ENCODE measurements at regions not wholly inside any gene's neighbourhood (a gene's known extent, or its start where the extent isn't known, plus 50 kb on each side); places are given as distances from the start of the nearest gene placed in this dataset.
"Not testable (repeated sequence)": the region's sequence is repeated elsewhere in the genome, so short reads cannot be mapped to it uniquely, and the experiment has no call there.

DNA sequence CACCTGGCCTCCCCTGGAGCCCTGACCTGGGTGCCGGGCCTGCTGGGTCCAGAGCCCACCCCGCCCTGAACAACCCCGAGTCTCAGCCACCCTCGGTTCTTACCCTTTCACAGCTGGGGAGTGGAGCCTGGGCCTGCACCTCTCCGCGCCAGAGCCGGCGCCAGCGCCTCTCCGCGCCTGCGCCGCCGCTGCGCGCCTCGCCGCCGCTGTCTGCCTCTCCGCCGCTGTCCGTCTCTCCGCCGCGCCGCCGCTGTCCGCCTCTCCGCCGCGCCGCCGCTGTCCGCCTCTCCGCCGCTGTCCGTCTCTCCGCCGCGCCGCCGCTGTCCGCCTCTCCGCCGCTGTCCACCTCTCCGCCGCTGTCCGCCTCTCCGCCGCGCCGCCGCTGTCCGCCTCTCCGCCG lies 326.9 kb upstream of the PLGLB1 start:
- TF ChIP-seq, protein P1, sequence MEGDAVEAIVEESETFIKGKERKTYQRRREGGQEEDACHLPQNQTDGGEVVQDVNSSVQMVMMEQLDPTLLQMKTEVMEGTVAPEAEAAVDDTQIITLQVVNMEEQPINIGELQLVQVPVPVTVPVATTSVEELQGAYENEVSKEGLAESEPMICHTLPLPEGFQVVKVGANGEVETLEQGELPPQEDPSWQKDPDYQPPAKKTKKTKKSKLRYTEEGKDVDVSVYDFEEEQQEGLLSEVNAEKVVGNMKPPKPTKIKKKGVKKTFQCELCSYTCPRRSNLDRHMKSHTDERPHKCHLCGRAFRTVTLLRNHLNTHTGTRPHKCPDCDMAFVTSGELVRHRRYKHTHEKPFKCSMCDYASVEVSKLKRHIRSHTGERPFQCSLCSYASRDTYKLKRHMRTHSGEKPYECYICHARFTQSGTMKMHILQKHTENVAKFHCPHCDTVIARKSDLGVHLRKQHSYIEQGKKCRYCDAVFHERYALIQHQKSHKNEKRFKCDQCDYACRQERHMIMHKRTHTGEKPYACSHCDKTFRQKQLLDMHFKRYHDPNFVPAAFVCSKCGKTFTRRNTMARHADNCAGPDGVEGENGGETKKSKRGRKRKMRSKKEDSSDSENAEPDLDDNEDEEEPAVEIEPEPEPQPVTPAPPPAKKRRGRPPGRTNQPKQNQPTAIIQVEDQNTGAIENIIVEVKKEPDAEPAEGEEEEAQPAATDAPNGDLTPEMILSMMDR (IDR thresholded peaks at IDR 0.05) = not testable (repeated sequence)
- TF ChIP-seq POLR2A (IDR thresholded peaks at IDR 0.05; ENCODE audit: low read depth); EP300 (IDR thresholded peaks at IDR 0.05); POLR2AphosphoS5 (IDR thresholded peaks at IDR 0.05): not testable (repeated sequence)

All from esophagus muscularis mucosa (tissue), 4 donors.